GM18505 (cell line): ENCODE measurements at regions not wholly inside any gene's neighbourhood (a gene's known extent, or its start where the extent isn't known, plus 50 kb on each side); places are given as distances from the start of the nearest gene placed in this dataset.
"Not testable (repeated sequence)": the region's sequence is repeated elsewhere in the genome, so short reads cannot be mapped to it uniquely, and the experiment has no call there.

Experiments
- ATAC-seq: cut with Tn5 transposase; IDR thresholded peaks from one replicate; pipeline ENCODE4 v1.9.1; 2021; ENCODE audit not compliant: unreplicated experiment
- POLR2A ChIP-seq: IDR thresholded peaks from 4 replicates; pipeline ENCODE4 v1.6.1; 2011; ENCODE audit warnings: borderline replicate concordance; ENCODE audit not compliant: insufficient read depth, insufficient read length; ENCODE audit errors: extremely low read depth

GRCh38 chr18:10090668-10091067 lies 176.9 kb downstream of the VAPA start:
- TF ChIP-seq POLR2A: no peak

GRCh38 chr18:10093445-10093844 lies 179.6 kb downstream of the VAPA start:
- TF ChIP-seq POLR2A: no peak
- no peak for ATAC-seq

More at GRCh38 chr18:10090668-10091067, 176.9 kb downstream of the VAPA start:
- no peak for ATAC-seq

GRCh38 chr18:10094154-10094553 lies 180.3 kb downstream of the VAPA start:
- TF ChIP-seq POLR2A: no peak
- no peak for ATAC-seq

- ATAC-seq: no peak
- no peak for TF ChIP-seq POLR2A
Observed at GRCh38 chr18:10094655-10095054, 180.8 kb downstream of the VAPA start.

- ATAC-seq: no peak
- no peak for TF ChIP-seq POLR2A
Observed at GRCh38 chr18:10095356-10095755, 181.5 kb downstream of the VAPA start.

GRCh38 chr18:10099539-10100140 lies 185.8 kb downstream of the VAPA start:
- TF ChIP-seq POLR2A: no peak
- no peak for ATAC-seq

- ATAC-seq: no peak
- no peak for TF ChIP-seq POLR2A
Observed at GRCh38 chr18:10100196-10100595, 186.4 kb downstream of the VAPA start.

- TF ChIP-seq POLR2A: no peak
- no peak for ATAC-seq
Observed at GRCh38 chr18:10100941-10101701, 187.3 kb downstream of the VAPA start.

- TF ChIP-seq POLR2A: no peak
- ATAC-seq: no peak
Observed at GRCh38 chr18:10101729-10102128, 187.9 kb downstream of the VAPA start.

- ATAC-seq: not testable (repeated sequence)
Observed at GRCh38 chr18:10105118-10105517, 191.3 kb downstream of the VAPA start.

GRCh38 chr18:10111191-10111590 lies 197.4 kb downstream of the VAPA start:
- TF ChIP-seq POLR2A: no peak
- no peak for ATAC-seq

- ATAC-seq: no peak
- TF ChIP-seq POLR2A: no peak
Observed at GRCh38 chr18:10111944-10112343, 198.1 kb downstream of the VAPA start.

GRCh38 chr18:10113121-10114022 lies 199.6 kb downstream of the VAPA start:
- no peak for ATAC-seq
- no peak for TF ChIP-seq POLR2A

GRCh38 chr18:10114717-10115463 lies 201.1 kb downstream of the VAPA start:
- no peak for ATAC-seq
- no peak for TF ChIP-seq POLR2A

- ATAC-seq: no peak
- no peak for TF ChIP-seq POLR2A
Observed at GRCh38 chr18:10116574-10116973, 202.8 kb downstream of the VAPA start.
